ENCODE measurements at regions not wholly inside any gene's neighbourhood (a gene's known extent, or its start where the extent isn't known, plus 50 kb on each side); places are given as distances from the start of the nearest gene placed in this dataset.
A peak's percentile ranks its signal among the peaks of the same experiment; 100 is the strongest.

DNA sequence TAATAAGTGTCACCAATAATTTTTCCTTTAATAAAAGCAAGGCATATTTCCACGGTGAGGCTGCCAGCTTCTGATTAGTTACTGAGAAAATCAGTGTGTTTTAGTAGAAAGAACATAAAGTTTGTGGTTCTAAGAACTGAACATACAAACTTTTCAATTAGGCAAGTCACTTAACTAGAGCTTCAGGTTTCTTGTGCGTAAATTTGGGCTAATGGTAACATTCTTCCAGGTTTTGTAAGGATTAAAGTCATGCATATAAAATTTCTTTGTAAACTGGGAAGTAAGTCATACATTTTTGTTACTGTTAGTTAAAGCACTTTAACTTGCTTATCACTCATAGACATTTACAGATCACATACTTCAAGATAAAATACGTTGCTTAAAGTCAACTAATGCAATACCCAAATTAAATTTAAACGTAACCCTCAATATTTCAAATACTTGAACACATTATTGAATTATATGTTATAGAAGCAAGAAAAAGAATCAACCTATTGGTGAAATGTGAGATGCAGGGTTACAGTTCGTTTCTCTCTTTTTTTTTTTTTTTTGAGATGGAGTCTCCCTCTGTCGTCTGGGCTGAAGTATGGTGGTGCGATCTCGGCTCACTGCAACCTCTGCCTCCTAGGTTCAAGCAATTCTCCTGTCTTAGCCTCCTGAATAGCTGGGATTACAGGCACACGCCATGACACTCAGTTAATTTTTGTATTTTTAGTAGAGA, 327.3 kb upstream of the NOX3 start:
- no peak overlapping the region for H3K4me3 ChIP-seq (ENCODE audit: low read depth, low read length)
- DNase-seq (ENCODE audit: low read depth) = peak; percentile 48
- in situ Hi-C loops (cut with HindIII; ENCODE audit: low sequenced_read_pairs) = no loop called here
- TF ChIP-seq, protein P1, sequence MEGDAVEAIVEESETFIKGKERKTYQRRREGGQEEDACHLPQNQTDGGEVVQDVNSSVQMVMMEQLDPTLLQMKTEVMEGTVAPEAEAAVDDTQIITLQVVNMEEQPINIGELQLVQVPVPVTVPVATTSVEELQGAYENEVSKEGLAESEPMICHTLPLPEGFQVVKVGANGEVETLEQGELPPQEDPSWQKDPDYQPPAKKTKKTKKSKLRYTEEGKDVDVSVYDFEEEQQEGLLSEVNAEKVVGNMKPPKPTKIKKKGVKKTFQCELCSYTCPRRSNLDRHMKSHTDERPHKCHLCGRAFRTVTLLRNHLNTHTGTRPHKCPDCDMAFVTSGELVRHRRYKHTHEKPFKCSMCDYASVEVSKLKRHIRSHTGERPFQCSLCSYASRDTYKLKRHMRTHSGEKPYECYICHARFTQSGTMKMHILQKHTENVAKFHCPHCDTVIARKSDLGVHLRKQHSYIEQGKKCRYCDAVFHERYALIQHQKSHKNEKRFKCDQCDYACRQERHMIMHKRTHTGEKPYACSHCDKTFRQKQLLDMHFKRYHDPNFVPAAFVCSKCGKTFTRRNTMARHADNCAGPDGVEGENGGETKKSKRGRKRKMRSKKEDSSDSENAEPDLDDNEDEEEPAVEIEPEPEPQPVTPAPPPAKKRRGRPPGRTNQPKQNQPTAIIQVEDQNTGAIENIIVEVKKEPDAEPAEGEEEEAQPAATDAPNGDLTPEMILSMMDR (IDR thresholded peaks at IDR 0.05; ENCODE audit: low read depth, low read length, missing control alignments) = no peak

DNA sequence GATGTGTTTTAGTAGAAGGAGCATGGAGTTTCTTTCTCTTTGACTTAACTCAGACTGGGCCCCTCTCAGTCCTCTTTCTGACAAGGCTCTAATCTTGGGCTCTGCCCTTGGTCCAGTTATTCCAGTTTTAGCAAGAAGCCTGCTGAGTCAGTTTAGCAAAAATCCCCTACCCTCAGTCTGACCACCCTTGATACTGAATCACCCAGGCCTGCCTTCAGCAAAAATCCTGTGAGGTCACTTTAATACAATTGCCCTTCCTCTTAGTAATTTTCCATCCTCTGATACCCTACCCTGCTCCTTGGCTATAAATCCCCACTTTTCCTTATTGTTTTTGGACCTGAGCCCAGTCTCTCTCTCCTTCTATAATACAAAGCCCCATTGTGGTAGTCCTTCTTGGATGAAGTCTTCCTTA, 326.7 kb upstream of the NOX3 start:
- DNase-seq (ENCODE audit: low read depth) = peak; percentile 70
- in situ Hi-C loops (cut with HindIII; ENCODE audit: low sequenced_read_pairs) = no loop called here
- TF ChIP-seq, protein P1 (IDR thresholded peaks at IDR 0.05; ENCODE audit: low read depth, low read length, missing control alignments) = no peak
- H3K4me3 ChIP-seq (ENCODE audit: low read depth, low read length) = no peak overlapping the region

DNA sequence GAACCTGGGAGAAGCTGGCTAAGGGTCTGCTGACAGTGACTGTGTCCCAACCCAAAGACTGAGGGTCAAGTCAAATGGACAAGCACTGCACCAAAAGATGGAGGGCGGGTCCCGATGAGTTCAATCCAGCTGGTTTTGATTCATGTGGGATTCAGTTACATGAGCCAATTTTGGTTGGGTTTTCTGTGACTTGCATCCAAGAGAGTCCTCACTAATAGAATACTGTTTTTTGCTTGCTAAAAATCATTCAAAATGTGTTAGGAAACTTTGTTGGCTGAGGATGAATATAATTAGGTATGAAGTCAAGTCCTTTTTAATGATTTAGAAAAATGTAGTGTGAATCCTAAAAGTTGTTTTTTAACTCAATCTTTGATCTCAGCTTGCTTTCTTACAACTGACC, 323.8 kb upstream of the NOX3 start:
- TF ChIP-seq, protein P1 (IDR thresholded peaks at IDR 0.05; ENCODE audit: low read depth, low read length, missing control alignments) = no peak
- in situ Hi-C loops (cut with HindIII; ENCODE audit: low sequenced_read_pairs) = no loop called here
- DNase-seq (ENCODE audit: low read depth) = no peak
- H3K4me3 ChIP-seq (ENCODE audit: low read depth, low read length) = no peak overlapping the region

DNA sequence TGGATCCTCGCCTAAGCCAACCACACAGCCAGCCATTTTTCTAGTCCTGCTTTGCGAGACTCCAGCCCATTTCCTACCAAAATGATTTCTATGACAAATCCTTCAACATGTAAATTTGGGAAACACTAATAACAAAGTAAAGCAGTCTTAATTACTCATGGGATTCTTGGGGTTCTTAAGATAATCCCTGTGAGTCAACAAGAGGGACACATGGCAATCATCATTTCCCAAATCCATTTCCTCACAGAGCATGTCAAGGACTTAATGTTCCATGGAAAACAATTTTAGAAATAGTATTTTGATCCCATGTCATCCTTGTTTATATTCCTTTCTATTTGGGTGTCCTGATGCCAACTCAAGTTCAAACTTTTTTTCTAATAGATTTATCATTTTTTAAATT, 322.7 kb upstream of the NOX3 start:
- DNase-seq (ENCODE audit: low read depth) = no peak
- TF ChIP-seq, protein P1 (IDR thresholded peaks at IDR 0.05; ENCODE audit: low read depth, low read length, missing control alignments) = no peak
- in situ Hi-C loops (cut with HindIII; ENCODE audit: low sequenced_read_pairs) = no loop called here
- no peak overlapping the region for H3K4me3 ChIP-seq (ENCODE audit: low read depth, low read length)

DNA sequence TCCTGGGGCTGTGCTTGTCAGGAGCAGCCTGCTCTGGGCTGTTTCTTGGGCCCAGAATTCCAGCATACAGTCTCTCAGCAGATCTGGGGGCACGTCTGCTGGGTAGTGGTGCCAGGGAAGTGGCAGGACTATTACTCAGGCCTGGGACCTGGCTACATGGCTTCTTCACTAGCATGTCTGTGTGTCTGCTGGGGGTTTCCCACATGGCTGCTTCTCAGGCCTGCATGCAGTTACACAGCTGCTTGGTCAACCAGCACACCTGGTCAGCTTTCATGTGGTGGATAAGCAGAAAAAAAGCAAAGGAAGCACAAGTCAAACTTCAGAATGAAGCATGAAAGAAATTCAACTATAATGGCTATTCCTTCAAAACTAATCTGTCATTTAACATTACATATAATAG, 316.2 kb upstream of the NOX3 start:
- no peak overlapping the region for H3K4me3 ChIP-seq (ENCODE audit: low read depth, low read length)
- TF ChIP-seq, protein P1 (IDR thresholded peaks at IDR 0.05; ENCODE audit: low read depth, low read length, missing control alignments) = no peak
- no peak for DNase-seq (ENCODE audit: low read depth)
- in situ Hi-C loops (cut with HindIII; ENCODE audit: low sequenced_read_pairs) = no loop called here

DNA sequence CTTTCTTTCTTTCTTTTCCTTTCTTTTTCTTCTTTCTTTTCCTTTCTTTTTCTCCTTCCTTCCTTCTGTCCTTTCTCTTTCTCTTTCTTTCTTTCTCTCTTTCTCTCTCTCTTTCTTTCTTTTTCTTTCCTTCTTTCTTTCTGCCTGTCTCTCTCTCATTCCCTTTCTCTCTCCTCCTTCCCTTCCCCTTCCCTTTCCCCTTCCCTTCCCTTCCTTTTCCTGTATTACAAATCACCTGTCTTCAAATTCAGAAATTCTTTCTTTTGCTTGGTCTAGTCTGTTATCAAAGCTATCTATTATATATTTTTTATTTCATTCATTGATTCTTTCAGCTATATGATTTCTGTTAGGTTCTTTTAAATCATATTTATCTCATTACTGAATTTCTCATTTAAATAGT, 315.2 kb upstream of the NOX3 start:
- in situ Hi-C loops (cut with HindIII; ENCODE audit: low sequenced_read_pairs) = no loop called here

More for the DNA sequence above, 315.2 kb upstream of the NOX3 start:
- TF ChIP-seq, protein P1 (IDR thresholded peaks at IDR 0.05; ENCODE audit: low read depth, low read length, missing control alignments) = no peak
- no peak overlapping the region for H3K4me3 ChIP-seq (ENCODE audit: low read depth, low read length)
- DNase-seq (ENCODE audit: low read depth) = no peak

Measured in astrocyte of the cerebellum (primary cell).